Gastroesophageal sphincter (tissue), 4 donors: ENCODE measurements at regions not wholly inside any gene's neighbourhood (a gene's known extent, or its start where the extent isn't known, plus 50 kb on each side); places are given as distances from the start of the nearest gene placed in this dataset.

ENCODE experiments used
- ATAC-seq: fragments of 150-250 bp; one replicate; pipeline ENCODE4 v1.9.1; 2016; ENCODE audit warnings: mild to moderate bottlenecking, moderate library complexity
- H3K27ac ChIP-seq, 4 donors: fragments of 200-600 bp; sonication (generic) in 3 of 4; 1 replicate in 3 of 4; 2 replicates in 1 of 4; pipeline ENCODE4 v1.5.1; 2016 to 2019
- H3K27me3 ChIP-seq: fragments of 200-600 bp; sonication (generic); one replicate; pipeline ENCODE4 v1.5.1; 2019
- H3K36me3 ChIP-seq, 2 donors: fragments of 200-600 bp; sonication (generic); one replicate each; pipeline ENCODE4 v1.5.1; 2019; ENCODE audit warnings: control low read depth in 1 of 2
- H3K4me1 ChIP-seq, 3 donors: fragments of 200-600 bp; sonication (generic); 1 replicate in 2 of 3; 2 replicates in 1 of 3; pipeline ENCODE4 v1.5.1; 2016 to 2019; ENCODE audit warnings: control low read depth in 2 of 3
- H3K4me3 ChIP-seq, 2 donors: fragments of 200-600 bp; sonication (generic); one replicate each; pipeline ENCODE4 v1.5.1; 2019; ENCODE audit warnings: mild to moderate bottlenecking in 1 of 2, moderate library complexity in 1 of 2
- H3K9me3 ChIP-seq, 3 donors: fragments of 200-600 bp; sonication (generic); one replicate each; pipeline ENCODE4 v1.5.1; 2017 to 2019; ENCODE audit warnings: control low read depth in 2 of 3
- CTCF ChIP-seq, 4 experiments: fragments of 200-600 bp in 2 of 4; fragments of 450-650 bp in 2 of 4; sonication (generic) in 1 of 4; IDR thresholded peaks; one replicate each; pipeline ENCODE4 v1.5.1; 2017 to 2019; ENCODE audit warnings: antibody characterized with exemption in 4 of 4, mild to moderate bottlenecking in 2 of 4, moderate library complexity in 2 of 4
- EP300 ChIP-seq: sonication (generic); formaldehyde crosslinking; IDR thresholded peaks from one replicate; pipeline ENCODE4 v1.6.1; 2017; ENCODE audit warnings: antibody characterized with exemption, mild to moderate bottlenecking
- POLR2A ChIP-seq, 2 donors: fragments of 450-650 bp; IDR thresholded peaks; one replicate each; pipeline ENCODE4 v1.6.1; 2017; ENCODE audit warnings: antibody characterized with exemption in 2 of 2, mild to moderate bottlenecking in 2 of 2, moderate library complexity in 1 of 2
- POLR2AphosphoS5 ChIP-seq: sonication (generic); formaldehyde crosslinking; IDR thresholded peaks from one replicate; pipeline ENCODE4 v1.6.1; 2017; ENCODE audit warnings: antibody characterized with exemption
- WGBS, 2 donors: methylation state at CpG; one replicate each; pipeline ENCODE4 v1.1.5; 2018; ENCODE audit warnings: low coverage in 1 of 2; 5-methylcytosine and 5-hydroxymethylcytosine counted together

- no peak for ATAC-seq
- TF ChIP-seq POLR2A (IDR thresholded peaks at IDR 0.05) (no peak), EP300 (no peak), CTCF (IDR thresholded peaks at IDR 0.05) (no peak), POLR2AphosphoS5 (no peak)
- no peaks in the 10 kb centered on the region for H3K36me3 ChIP-seq
- no peak overlapping the region for H3K4me3 ChIP-seq
- no peaks in the 10 kb centered on the region for H3K9me3 ChIP-seq
- H3K4me1 ChIP-seq, result no peaks in the 10 kb centered on the region
- no peak overlapping the region for H3K27ac ChIP-seq
- no peaks in the 10 kb centered on the region for H3K27me3 ChIP-seq
Observed at GRCh38 chr10:45211576-45211975, 103.8 kb downstream of the OR13A1 start.

- Histone ChIP-seq H3K4me1 (no peaks in the 10 kb centered on the region), H3K4me3 (no peak overlapping the region), H3K27ac (no peak overlapping the region), H3K36me3 (no peaks in the 10 kb centered on the region), H3K27me3 (peaks cover 6% of the 10 kb centered on the region), H3K9me3 (no peaks in the 10 kb centered on the region)
- no peak for ATAC-seq
- TF ChIP-seq POLR2A (IDR thresholded peaks at IDR 0.05), result no peak
- TF ChIP-seq CTCF (IDR thresholded peaks at IDR 0.05), result no peak
- TF ChIP-seq EP300, result no peak
- no peak for TF ChIP-seq POLR2AphosphoS5
- 64 to 79% methylated on average over 3 to 4 of the region's 4 CpGs for WGBS, 2 donors
Observed at GRCh38 chr10:45219416-45219815, 96.0 kb downstream of the OR13A1 start.

- Histone ChIP-seq H3K9me3 (no peaks in the 10 kb centered on the region), H3K27ac (no peak overlapping the region), H3K27me3 (peaks cover 15% of the 10 kb centered on the region), H3K4me3 (no peak overlapping the region), H3K36me3 (no peaks in the 10 kb centered on the region), H3K4me1 (no peaks in the 10 kb centered on the region)
- no peak for TF ChIP-seq EP300
- no peak for TF ChIP-seq POLR2AphosphoS5
- TF ChIP-seq CTCF (IDR thresholded peaks at IDR 0.05), result no peak
- TF ChIP-seq POLR2A (IDR thresholded peaks at IDR 0.05), result no peak
- no peak for ATAC-seq
Observed at GRCh38 chr10:45220931-45221330, 94.5 kb downstream of the OR13A1 start.

GRCh38 chr10:45224219-45224841 lies 91.1 kb downstream of the OR13A1 start:
- WGBS, 2 donors, result 80 to 87% methylated on average over 14 to 41 of the region's 50 CpGs

More at GRCh38 chr10:45224219-45224841, 91.1 kb downstream of the OR13A1 start:
- Histone ChIP-seq H3K36me3 (no peaks in the 10 kb centered on the region), H3K27me3 (peaks cover 36% of the 10 kb centered on the region), H3K9me3 (peaks cover 0 to 1% (median 0%) of the 10 kb centered on the region in 3 donors), H3K4me3 (peak overlapping the region in 1 of 2 donors; percentile 6), H3K4me1 (no peaks in the 10 kb centered on the region), H3K27ac (no peak overlapping the region)
- no peak for TF ChIP-seq POLR2AphosphoS5
- no peak for TF ChIP-seq CTCF (IDR thresholded peaks at IDR 0.05)
- no peak for TF ChIP-seq POLR2A (IDR thresholded peaks at IDR 0.05)
- no peak for TF ChIP-seq EP300
- no peak for ATAC-seq
